GM21447 (cell line): ENCODE measurements at regions not wholly inside any gene's neighbourhood (a gene's known extent, or its start where the extent isn't known, plus 50 kb on each side); places are given as distances from the start of the nearest gene placed in this dataset.
"Not testable (repeated sequence)": the region's sequence is repeated elsewhere in the genome, so short reads cannot be mapped to it uniquely, and the experiment has no call there.

Source experiments
- ATAC-seq: cut with Tn5 transposase; IDR thresholded peaks from one replicate; pipeline ENCODE4 v1.9.1; 2021; ENCODE audit not compliant: unreplicated experiment

DNA sequence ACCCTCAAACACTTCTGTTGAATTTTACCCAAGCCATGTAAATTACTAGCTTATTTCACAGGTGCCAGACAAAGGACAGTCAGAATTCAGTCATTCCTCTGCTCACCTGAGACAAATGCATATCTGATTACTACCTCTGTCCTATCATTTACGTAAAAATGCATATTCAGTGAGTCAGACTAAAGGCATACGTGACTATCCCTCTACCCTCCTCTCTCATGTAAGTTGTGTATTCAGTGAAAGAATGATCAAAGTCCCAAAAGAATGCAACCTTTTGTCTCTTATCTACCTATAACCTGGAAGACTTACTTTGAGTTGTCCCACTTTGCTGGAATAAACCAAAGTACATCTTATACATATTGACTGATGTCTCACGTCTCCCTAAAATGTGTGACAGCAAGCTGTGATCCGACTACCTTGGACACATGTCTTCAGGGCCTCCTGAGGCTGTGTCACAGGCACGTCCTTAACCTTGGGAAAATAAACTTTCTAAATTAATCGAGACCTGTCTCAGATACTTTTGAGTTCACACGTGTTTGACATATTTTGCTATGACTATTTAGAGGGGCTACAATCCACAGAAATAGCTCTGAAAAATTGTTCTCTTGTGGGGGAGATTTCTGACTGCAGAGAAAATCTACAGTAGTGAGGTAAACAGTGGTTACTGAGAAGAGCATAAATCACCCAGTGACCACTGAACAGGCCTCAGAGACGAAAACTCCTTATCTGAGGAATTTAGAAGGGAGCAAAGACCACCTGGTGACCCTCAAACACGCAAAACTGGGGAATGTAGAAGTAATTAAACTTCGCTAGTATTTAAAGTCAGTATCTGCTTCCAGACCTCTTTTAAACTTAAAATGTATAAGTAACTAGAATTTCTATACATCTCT is 1575.8 kb downstream of the STIM2 start:
- ATAC-seq: no peak

DNA sequence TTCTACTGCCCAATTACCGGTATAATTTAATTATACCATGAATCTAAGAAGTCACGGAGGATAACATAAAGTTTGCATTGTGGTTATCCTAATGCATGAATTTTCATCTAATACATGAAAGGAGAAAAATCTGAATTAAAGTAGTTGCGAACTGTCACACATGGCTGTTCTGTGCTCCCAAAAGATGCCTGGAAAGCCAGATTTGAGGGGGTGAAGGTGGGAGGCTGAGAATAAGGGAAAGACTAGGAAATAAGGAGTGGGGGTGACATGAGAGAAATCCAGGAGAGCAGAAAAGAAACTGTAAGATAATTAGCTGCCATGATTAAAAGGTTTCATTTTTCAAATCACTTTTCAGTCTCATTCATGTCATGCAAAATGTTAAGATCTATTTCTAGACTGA is 1582.7 kb downstream of the STIM2 start:
- no peak for ATAC-seq

GRCh38 chr4:28443801-28444412 is 1583.3 kb downstream of the STIM2 start:
- ATAC-seq: no peak

DNA sequence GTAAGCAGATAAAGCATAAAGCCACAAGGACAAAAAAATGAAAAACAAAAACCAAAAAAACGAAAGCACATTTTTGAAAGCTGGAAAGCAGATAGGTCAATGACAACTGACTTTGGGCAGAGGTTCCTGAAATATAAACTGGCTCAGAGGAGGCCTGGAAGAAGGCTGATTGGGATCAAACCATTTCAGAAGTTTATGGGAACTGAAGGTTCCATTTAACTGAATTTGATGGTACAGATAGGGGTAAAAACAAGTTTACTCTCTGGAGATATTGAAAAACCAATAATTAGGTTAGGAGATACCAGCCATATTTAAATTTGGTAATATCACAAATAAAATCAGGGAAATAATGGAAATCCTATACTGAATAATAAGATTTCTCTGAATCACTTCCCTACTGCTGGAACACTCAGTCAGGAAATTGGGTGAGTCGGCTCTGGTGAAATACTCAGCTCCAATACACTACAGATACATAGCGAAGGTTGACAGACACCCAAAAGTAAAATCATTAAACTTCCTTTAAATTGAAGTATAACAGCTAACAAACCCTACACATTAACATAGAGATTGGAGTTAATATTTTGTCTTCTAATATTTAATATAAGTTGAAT is 1584.3 kb downstream of the STIM2 start:
- no peak for ATAC-seq

- no peak for ATAC-seq
These were observed 1588.4 kb downstream of the STIM2 start for GRCh38 chr4:28449085-28449484.

DNA sequence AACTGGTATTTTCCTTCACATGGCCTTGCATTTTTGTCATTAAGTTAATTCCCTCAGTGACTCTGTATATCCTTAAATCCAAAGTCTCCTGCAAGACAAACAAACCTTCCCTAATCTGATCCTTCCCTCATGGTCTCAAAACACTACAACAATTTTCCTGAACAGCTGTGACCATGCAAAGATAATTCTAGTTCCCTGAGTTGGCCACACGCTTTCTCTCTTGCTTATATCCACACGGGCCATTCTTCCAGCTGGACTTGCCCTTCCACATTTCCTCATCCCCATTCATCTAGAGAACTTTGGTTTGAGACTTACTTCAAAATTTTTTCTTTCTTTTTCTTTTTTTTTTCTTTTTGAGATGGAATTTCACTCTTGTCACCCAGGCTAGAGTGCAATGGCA is 1590.7 kb downstream of the STIM2 start:
- ATAC-seq: no peak

- ATAC-seq: no peak
These were observed 1602.4 kb downstream of the STIM2 start for GRCh38 chr4:28462766-28463700.

GRCh38 chr4:28464823-28465222 is 1604.2 kb downstream of the STIM2 start:
- ATAC-seq: no peak

GRCh38 chr4:28466886-28467285 is 1606.2 kb downstream of the STIM2 start:
- ATAC-seq: not testable (repeated sequence)

DNA sequence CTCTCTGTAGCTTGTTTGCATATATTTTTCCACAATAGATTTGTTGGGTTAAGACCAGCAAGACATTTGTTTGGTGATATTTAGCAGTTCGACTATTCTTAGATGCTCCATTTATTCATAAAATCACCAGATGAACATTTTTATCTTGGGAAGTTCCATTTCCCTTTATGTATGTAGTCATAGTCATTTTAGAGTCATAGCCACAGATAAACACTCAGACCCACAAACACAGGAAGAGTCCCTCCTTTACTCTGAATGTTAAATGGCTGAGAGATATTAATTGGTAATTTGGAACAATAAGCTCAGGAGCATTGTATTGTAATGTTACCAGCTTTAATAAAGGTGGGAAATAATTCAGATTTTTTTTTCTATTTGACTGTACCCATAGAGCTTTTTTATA is 1608.7 kb downstream of the STIM2 start:
- no peak for ATAC-seq

- ATAC-seq: no peak
These were observed 1609.2 kb downstream of the STIM2 start for GRCh38 chr4:28469886-28470285.

GRCh38 chr4:28475381-28475780 is 1614.7 kb downstream of the STIM2 start:
- ATAC-seq: no peak

DNA sequence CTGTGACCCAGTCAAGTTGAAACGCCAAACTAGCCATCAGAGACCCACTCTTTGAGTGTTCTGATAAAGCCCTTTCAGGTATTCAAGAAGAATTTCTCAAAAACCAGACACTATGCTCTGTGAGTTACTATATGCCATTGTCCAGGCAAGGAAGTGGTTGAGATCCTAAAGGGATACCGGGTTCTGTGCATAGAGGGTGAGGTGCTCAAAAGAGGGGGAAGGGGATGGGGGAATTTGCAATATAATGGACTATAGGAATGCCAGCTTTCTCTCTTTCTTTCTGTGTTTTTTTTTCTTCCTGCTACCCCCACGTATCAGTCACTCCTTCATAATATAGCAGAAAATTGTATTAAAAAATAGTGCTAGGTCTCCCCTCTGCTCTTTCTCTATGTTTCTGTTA is 1619.0 kb downstream of the STIM2 start:
- no peak for ATAC-seq

GRCh38 chr4:28481565-28481964 is 1620.9 kb downstream of the STIM2 start:
- no peak for ATAC-seq

- ATAC-seq: no peak
These were observed 1622.1 kb downstream of the STIM2 start for GRCh38 chr4:28482580-28483270.

GRCh38 chr4:28488021-28488420 is 1627.4 kb downstream of the STIM2 start:
- ATAC-seq: no peak

DNA sequence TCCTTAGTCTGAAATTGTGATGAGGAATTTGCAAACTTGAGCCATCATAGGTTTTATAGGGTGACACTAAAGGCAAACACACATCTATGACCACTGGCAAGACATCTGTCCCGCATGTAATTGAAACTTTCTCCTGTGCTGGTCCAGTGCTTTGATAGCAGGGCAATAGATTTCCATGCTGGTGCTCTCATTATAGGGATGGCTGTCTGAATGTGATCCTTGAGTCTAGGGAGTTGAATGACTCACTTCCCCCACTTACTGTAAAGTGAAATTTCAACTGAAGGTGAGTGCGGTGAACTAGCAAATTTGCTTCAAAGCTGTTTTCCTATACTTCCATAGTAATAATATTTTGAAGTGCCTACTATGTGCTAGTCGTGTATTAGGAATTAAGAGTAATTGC is 1630.0 kb downstream of the STIM2 start:
- ATAC-seq: no peak

GRCh38 chr4:28505064-28505463 is 1644.4 kb downstream of the STIM2 start:
- ATAC-seq: no peak

GRCh38 chr4:28508636-28509035 is 1648.0 kb downstream of the STIM2 start:
- ATAC-seq: no peak

- not testable (repeated sequence) for ATAC-seq
These were observed 1654.1 kb downstream of the STIM2 start for GRCh38 chr4:28514766-28515165.
